GM23338 (cell line): ENCODE measurements at regions not wholly inside any gene's neighbourhood (a gene's known extent, or its start where the extent isn't known, plus 50 kb on each side); places are given as distances from the start of the nearest gene placed in this dataset.

Source experiments
- ATAC-seq: fragments of 200-7000 bp; cut with Tn5 transposase; 3 replicates; pipeline ENCODE4 v1.9.1; 2020
- DNase-seq: peaks from one replicate; pipeline ENCODE4 v3.0.0-alpha.2; 2015; ENCODE audit warnings: low spot score
- H2AFZ ChIP-seq: fragments of 200-600 bp; sonication (generic); 2 replicates; pipeline ENCODE4 v1.8.0; 2016; ENCODE audit warnings: antibody characterized with exemption, mild to moderate bottlenecking, moderate library complexity
- H3F3A ChIP-seq: fragments of 200-600 bp; sonication (generic); replicated peaks from 2 replicates; pipeline ENCODE4 v1.8.0; 2017; ENCODE audit warnings: antibody characterized with exemption, mixed run types, low read depth
- H3K27ac ChIP-seq: fragments of 200-600 bp; sonication (generic); 2 replicates; pipeline ENCODE4 v1.6.1; 2016; ENCODE audit warnings: low read depth
- H3K27me3 ChIP-seq: fragments of 200-600 bp; sonication (generic); 2 replicates; pipeline ENCODE4 v1.8.0; 2016; ENCODE audit warnings: mild to moderate bottlenecking, mixed run types, moderate library complexity; ENCODE audit not compliant: insufficient read depth
- H3K36me3 ChIP-seq: fragments of 200-600 bp; sonication (generic); 2 replicates; pipeline ENCODE4 v1.8.0; 2016; ENCODE audit warnings: mild to moderate bottlenecking; ENCODE audit not compliant: insufficient read depth
- H3K4me1 ChIP-seq: fragments of 200-600 bp; sonication (generic); 2 replicates; pipeline ENCODE4 v1.8.0; 2016; ENCODE audit warnings: mild to moderate bottlenecking, moderate library complexity; ENCODE audit not compliant: insufficient read depth
- H3K4me2 ChIP-seq: fragments of 200-600 bp; sonication (generic); 2 replicates; pipeline ENCODE4 v1.7.1; 2017; ENCODE audit warnings: mixed run types
- H3K4me3 ChIP-seq: fragments of 200-600 bp; sonication (generic); 2 replicates; pipeline ENCODE4 v1.6.1; 2016; ENCODE audit warnings: mixed run types
- H3K79me2 ChIP-seq: fragments of 200-600 bp; sonication (generic); replicated peaks from 2 replicates; pipeline ENCODE4 v1.8.0; 2017; ENCODE audit warnings: mild to moderate bottlenecking; ENCODE audit not compliant: insufficient read depth
- H3K9me2 ChIP-seq: fragments of 200-600 bp; sonication (generic); 2 replicates; pipeline ENCODE4 v1.8.0; 2017; ENCODE audit not compliant: insufficient read depth
- H4K20me1 ChIP-seq: fragments of 200-600 bp; sonication (generic); replicated peaks from 2 replicates; pipeline ENCODE4 v1.8.0; 2017; ENCODE audit warnings: mild to moderate bottlenecking; ENCODE audit not compliant: insufficient read depth
- H3K27ac Mint-ChIP-seq: 2 replicates; pipeline ENCODE4 v1.8.0; 2020; ENCODE audit warnings: inconsistent platforms, mild to moderate bottlenecking, moderate library complexity, mixed read lengths
- H3K27me3 Mint-ChIP-seq: 3 replicates; pipeline ENCODE4 v1.8.0; 2022; ENCODE audit warnings: low read depth, mild to moderate bottlenecking, moderate library complexity, mixed read lengths, inconsistent platforms; ENCODE audit not compliant: insufficient read depth, poor library complexity
- H3K36me3 Mint-ChIP-seq: 3 replicates; pipeline ENCODE4 v1.8.0; 2021; ENCODE audit warnings: low read depth, mild to moderate bottlenecking, inconsistent platforms, moderate library complexity, mixed read lengths
- H3K4me1 Mint-ChIP-seq: 3 replicates; pipeline ENCODE4 v1.8.0; 2020; ENCODE audit warnings: mild to moderate bottlenecking, inconsistent platforms, mixed read lengths
- H3K4me3 Mint-ChIP-seq: 3 replicates; pipeline ENCODE4 v1.8.0; 2021; ENCODE audit warnings: moderate library complexity, mild to moderate bottlenecking, inconsistent platforms, mixed read lengths
- H3K9me3 Mint-ChIP-seq: 3 replicates; pipeline ENCODE4 v1.8.0; 2020; ENCODE audit warnings: moderate library complexity, mild to moderate bottlenecking, inconsistent platforms, mixed read lengths
- CREB1 ChIP-seq: fragments of 250-450 bp; sonication (Bioruptor Pico); IDR thresholded peaks from 2 replicates; pipeline ENCODE4 v1.5.0; 2020; ENCODE audit warnings: low read depth, mild to moderate bottlenecking, moderate library complexity
- EZH2 ChIP-seq: fragments of 200-600 bp; sonication (generic); IDR thresholded peaks from one replicate; pipeline ENCODE4 v1.8.0; 2017; ENCODE audit warnings: antibody characterized with exemption, mild to moderate bottlenecking, low read depth; ENCODE audit not compliant: unreplicated experiment
- EZH2phosphoT487 ChIP-seq: fragments of 200-600 bp; sonication (generic); IDR thresholded peaks from one replicate; pipeline ENCODE4 v1.8.1; 2018; ENCODE audit warnings: antibody characterized with exemption; ENCODE audit not compliant: unreplicated experiment
- JUNB ChIP-seq: IDR thresholded peaks from one replicate; pipeline ENCODE4 v1.6.1; 2016; ENCODE audit warnings: antibody characterized with exemption; ENCODE audit not compliant: unreplicated experiment
- NANOG ChIP-seq: IDR thresholded peaks from 2 replicates; pipeline ENCODE4 v1.6.1; 2016; ENCODE audit warnings: antibody characterized with exemption, borderline replicate concordance
- POLR2AphosphoS5 ChIP-seq: IDR thresholded peaks from 2 replicates; pipeline ENCODE4 v1.6.1; 2016; ENCODE audit warnings: antibody characterized with exemption, low read depth
- STAT1 ChIP-seq: IDR thresholded peaks from one replicate; pipeline ENCODE4 v1.6.1; 2016; ENCODE audit warnings: antibody characterized with exemption; ENCODE audit not compliant: unreplicated experiment
- ZNF114 ChIP-seq: fragments of 250-450 bp; sonication (Bioruptor Pico); IDR thresholded peaks from 2 replicates; pipeline ENCODE4 v1.5.0; 2020; ENCODE audit warnings: mild to moderate bottlenecking, moderate library complexity
- ZNF331 ChIP-seq: fragments of 250-450 bp; sonication (Bioruptor Pico); IDR thresholded peaks from 2 replicates; pipeline ENCODE4 v1.5.0; 2020; ENCODE audit warnings: low read depth, mild to moderate bottlenecking, moderate library complexity
- TF ChIP-seq, protein P1 (sequence below): fragments of 250-450 bp; sonication (Bioruptor Pico); IDR thresholded peaks from 2 replicates; pipeline ENCODE4 v1.5.0; 2020; ENCODE audit warnings: mild to moderate bottlenecking, moderate library complexity
- TF ChIP-seq, protein P2 (sequence below): IDR thresholded peaks from one replicate; pipeline ENCODE4 v1.6.1; 2018; ENCODE audit warnings: antibody characterized with exemption; ENCODE audit not compliant: unreplicated experiment
- TF ChIP-seq, protein P3 (sequence below), 2 experiments: fragments of 200-600 bp in 1 of 2; sonication (generic) in 1 of 2; conservative IDR thresholded peaks; 2 replicates each; pipeline versions ENCODE4 v1.5.1 to v1.6.1; 2016 to 2017; ENCODE audit warnings: antibody characterized with exemption in 2 of 2, low read depth in 2 of 2, mild to moderate bottlenecking in 2 of 2, moderate library complexity in 1 of 2
- TF ChIP-seq, protein P4 (sequence below): IDR thresholded peaks from 2 replicates; pipeline ENCODE4 v1.6.1; 2016; ENCODE audit warnings: antibody characterized with exemption

DNA sequence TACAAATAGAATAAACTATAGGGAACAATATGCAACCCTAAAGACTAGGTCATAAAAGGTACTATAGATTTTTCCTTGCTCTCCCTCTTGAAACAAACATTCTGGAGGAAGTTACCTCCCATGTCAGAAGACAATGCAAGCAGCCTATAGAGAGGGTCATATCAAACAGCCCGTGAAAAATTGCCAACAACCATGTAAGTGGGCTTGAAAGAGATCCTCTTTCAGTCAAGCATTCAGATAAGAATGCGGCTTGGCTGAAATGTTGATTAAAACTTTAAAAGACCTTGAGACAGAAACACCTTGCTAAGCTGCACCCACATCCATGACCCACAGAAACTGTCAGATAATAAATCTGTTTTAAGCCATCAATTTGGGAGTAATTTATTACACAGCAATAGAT, 526.6 kb upstream of the GHITM start:
- no peak for DNase-seq
- no peak overlapping the region for H3K4me2 ChIP-seq
- 0 out of 2 replicates have a peak, but pooled peaks cover 3% of the 10 kb centered on the region for H3K9me2 ChIP-seq
- Mint-ChIP-seq H3K36me3 (no peaks in the 10 kb centered on the region), H3K4me3 (no peak overlapping the region), H3K27ac (no peak overlapping the region), H3K9me3 (no peaks in the 10 kb centered on the region), H3K27me3 (no peaks in the 10 kb centered on the region), H3K4me1 (peaks cover 5% of the 10 kb centered on the region)
- no peaks in the 10 kb centered on the region for H3F3A ChIP-seq
- no peaks in the 10 kb centered on the region for H3K79me2 ChIP-seq
- H3K27ac ChIP-seq, result no peak overlapping the region
- H3K36me3 ChIP-seq, result no peaks in the 10 kb centered on the region
- no peak overlapping the region for H2AFZ ChIP-seq
- ATAC-seq, result no peak
- no peak overlapping the region for H3K4me3 ChIP-seq
- no peaks in the 10 kb centered on the region for H3K4me1 ChIP-seq
- TF ChIP-seq EZH2 (no peak), CREB1 (CRISPR knock-in tag) (no peak), ZNF331 (CRISPR knock-in tag) (no peak), EZH2phosphoT487 (no peak), POLR2AphosphoS5 (no peak), ZNF114 (CRISPR knock-in tag) (no peak), STAT1 (no peak), JUNB (no peak), NANOG (no peak)
- TF ChIP-seq, protein P1, sequence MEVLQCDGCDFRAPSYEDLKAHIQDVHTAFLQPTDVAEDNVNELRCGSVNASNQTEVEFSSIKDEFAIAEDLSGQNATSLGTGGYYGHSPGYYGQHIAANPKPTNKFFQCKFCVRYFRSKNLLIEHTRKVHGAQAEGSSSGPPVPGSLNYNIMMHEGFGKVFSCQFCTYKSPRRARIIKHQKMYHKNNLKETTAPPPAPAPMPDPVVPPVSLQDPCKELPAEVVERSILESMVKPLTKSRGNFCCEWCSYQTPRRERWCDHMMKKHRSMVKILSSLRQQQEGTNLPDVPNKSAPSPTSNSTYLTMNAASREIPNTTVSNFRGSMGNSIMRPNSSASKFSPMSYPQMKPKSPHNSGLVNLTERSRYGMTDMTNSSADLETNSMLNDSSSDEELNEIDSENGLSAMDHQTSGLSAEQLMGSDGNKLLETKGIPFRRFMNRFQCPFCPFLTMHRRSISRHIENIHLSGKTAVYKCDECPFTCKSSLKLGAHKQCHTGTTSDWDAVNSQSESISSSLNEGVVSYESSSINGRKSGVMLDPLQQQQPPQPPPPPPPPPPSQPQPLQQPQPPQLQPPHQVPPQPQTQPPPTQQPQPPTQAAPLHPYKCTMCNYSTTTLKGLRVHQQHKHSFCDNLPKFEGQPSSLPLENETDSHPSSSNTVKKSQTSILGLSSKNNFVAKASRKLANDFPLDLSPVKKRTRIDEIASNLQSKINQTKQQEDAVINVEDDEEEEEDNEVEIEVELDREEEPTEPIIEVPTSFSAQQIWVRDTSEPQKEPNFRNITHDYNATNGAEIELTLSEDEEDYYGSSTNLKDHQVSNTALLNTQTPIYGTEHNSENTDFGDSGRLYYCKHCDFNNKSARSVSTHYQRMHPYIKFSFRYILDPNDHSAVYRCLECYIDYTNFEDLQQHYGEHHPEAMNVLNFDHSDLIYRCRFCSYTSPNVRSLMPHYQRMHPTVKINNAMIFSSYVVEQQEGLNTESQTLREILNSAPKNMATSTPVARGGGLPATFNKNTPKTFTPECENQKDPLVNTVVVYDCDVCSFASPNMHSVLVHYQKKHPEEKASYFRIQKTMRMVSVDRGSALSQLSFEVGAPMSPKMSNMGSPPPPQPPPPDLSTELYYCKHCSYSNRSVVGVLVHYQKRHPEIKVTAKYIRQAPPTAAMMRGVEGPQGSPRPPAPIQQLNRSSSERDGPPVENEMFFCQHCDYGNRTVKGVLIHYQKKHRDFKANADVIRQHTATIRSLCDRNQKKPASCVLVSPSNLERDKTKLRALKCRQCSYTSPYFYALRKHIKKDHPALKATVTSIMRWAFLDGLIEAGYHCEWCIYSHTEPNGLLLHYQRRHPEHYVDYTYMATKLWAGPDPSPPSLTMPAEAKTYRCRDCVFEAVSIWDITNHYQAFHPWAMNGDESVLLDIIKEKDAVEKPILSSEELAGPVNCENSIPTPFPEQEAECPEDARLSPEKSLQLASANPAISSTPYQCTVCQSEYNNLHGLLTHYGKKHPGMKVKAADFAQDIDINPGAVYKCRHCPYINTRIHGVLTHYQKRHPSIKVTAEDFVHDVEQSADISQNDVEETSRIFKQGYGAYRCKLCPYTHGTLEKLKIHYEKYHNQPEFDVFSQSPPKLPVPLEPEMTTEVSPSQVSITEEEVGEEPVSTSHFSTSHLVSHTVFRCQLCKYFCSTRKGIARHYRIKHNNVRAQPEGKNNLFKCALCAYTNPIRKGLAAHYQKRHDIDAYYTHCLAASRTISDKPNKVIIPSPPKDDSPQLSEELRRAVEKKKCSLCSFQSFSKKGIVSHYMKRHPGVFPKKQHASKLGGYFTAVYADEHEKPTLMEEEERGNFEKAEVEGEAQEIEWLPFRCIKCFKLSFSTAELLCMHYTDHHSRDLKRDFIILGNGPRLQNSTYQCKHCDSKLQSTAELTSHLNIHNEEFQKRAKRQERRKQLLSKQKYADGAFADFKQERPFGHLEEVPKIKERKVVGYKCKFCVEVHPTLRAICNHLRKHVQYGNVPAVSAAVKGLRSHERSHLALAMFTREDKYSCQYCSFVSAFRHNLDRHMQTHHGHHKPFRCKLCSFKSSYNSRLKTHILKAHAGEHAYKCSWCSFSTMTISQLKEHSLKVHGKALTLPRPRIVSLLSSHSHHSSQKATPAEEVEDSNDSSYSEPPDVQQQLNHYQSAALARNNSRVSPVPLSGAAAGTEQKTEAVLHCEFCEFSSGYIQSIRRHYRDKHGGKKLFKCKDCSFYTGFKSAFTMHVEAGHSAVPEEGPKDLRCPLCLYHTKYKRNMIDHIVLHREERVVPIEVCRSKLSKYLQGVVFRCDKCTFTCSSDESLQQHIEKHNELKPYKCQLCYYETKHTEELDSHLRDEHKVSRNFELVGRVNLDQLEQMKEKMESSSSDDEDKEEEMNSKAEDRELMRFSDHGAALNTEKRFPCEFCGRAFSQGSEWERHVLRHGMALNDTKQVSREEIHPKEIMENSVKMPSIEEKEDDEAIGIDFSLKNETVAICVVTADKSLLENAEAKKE (CRISPR knock-in tag), result no peak
- TF ChIP-seq, protein P2, sequence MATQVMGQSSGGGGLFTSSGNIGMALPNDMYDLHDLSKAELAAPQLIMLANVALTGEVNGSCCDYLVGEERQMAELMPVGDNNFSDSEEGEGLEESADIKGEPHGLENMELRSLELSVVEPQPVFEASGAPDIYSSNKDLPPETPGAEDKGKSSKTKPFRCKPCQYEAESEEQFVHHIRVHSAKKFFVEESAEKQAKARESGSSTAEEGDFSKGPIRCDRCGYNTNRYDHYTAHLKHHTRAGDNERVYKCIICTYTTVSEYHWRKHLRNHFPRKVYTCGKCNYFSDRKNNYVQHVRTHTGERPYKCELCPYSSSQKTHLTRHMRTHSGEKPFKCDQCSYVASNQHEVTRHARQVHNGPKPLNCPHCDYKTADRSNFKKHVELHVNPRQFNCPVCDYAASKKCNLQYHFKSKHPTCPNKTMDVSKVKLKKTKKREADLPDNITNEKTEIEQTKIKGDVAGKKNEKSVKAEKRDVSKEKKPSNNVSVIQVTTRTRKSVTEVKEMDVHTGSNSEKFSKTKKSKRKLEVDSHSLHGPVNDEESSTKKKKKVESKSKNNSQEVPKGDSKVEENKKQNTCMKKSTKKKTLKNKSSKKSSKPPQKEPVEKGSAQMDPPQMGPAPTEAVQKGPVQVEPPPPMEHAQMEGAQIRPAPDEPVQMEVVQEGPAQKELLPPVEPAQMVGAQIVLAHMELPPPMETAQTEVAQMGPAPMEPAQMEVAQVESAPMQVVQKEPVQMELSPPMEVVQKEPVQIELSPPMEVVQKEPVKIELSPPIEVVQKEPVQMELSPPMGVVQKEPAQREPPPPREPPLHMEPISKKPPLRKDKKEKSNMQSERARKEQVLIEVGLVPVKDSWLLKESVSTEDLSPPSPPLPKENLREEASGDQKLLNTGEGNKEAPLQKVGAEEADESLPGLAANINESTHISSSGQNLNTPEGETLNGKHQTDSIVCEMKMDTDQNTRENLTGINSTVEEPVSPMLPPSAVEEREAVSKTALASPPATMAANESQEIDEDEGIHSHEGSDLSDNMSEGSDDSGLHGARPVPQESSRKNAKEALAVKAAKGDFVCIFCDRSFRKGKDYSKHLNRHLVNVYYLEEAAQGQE, result no peak
- TF ChIP-seq, protein P3, sequence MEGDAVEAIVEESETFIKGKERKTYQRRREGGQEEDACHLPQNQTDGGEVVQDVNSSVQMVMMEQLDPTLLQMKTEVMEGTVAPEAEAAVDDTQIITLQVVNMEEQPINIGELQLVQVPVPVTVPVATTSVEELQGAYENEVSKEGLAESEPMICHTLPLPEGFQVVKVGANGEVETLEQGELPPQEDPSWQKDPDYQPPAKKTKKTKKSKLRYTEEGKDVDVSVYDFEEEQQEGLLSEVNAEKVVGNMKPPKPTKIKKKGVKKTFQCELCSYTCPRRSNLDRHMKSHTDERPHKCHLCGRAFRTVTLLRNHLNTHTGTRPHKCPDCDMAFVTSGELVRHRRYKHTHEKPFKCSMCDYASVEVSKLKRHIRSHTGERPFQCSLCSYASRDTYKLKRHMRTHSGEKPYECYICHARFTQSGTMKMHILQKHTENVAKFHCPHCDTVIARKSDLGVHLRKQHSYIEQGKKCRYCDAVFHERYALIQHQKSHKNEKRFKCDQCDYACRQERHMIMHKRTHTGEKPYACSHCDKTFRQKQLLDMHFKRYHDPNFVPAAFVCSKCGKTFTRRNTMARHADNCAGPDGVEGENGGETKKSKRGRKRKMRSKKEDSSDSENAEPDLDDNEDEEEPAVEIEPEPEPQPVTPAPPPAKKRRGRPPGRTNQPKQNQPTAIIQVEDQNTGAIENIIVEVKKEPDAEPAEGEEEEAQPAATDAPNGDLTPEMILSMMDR (conservative IDR thresholded peaks at IDR 0.05; ENCODE audit: low read depth in 2 of 2), result no peak
- TF ChIP-seq, protein P4, sequence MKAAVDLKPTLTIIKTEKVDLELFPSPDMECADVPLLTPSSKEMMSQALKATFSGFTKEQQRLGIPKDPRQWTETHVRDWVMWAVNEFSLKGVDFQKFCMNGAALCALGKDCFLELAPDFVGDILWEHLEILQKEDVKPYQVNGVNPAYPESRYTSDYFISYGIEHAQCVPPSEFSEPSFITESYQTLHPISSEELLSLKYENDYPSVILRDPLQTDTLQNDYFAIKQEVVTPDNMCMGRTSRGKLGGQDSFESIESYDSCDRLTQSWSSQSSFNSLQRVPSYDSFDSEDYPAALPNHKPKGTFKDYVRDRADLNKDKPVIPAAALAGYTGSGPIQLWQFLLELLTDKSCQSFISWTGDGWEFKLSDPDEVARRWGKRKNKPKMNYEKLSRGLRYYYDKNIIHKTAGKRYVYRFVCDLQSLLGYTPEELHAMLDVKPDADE, result no peak
- H3K27me3 ChIP-seq, result no peaks in the 10 kb centered on the region
- no peaks in the 10 kb centered on the region for H4K20me1 ChIP-seq
